Hepatocyte (in vitro differentiated cells): ENCODE measurements at regions not wholly inside any gene's neighbourhood (a gene's known extent, or its start where the extent isn't known, plus 50 kb on each side); places are given as distances from the start of the nearest gene placed in this dataset.

Source experiments
- DNase-seq: peaks from one replicate; pipeline ENCODE4 v3.0.0-alpha.2; 2016; ENCODE audit warnings: low spot score
- H2AFZ ChIP-seq: fragments of 200-600 bp; sonication (generic); 2 replicates; pipeline ENCODE4 v1.6.0; 2016; ENCODE audit warnings: antibody characterized with exemption, mild to moderate bottlenecking
- H3K27ac ChIP-seq: fragments of 200-600 bp; sonication (generic); 2 replicates; pipeline ENCODE4 v1.5.1; 2016; ENCODE audit warnings: mild to moderate bottlenecking
- H3K27me3 ChIP-seq: fragments of 200-600 bp; sonication (generic); 2 replicates; pipeline ENCODE4 v1.6.1; 2016
- H3K36me3 ChIP-seq: fragments of 200-600 bp; sonication (generic); replicated peaks from 2 replicates; pipeline ENCODE4 v1.5.1; 2016; ENCODE audit warnings: low read depth; ENCODE audit not compliant: insufficient read depth
- H3K4me1 ChIP-seq: fragments of 200-600 bp; sonication (generic); 2 replicates; pipeline ENCODE4 v1.5.1; 2016; ENCODE audit warnings: mild to moderate bottlenecking, moderate library complexity; ENCODE audit not compliant: insufficient read depth
- H3K4me2 ChIP-seq: fragments of 200-600 bp; sonication (generic); 2 replicates; pipeline ENCODE4 v1.6.0; 2016
- H3K4me3 ChIP-seq: fragments of 200-600 bp; sonication (generic); 2 replicates; pipeline ENCODE4 v1.5.1; 2016; ENCODE audit warnings: mild to moderate bottlenecking
- H3K79me2 ChIP-seq: fragments of 200-600 bp; sonication (generic); 2 replicates; pipeline ENCODE4 v1.6.0; 2017; ENCODE audit warnings: mild to moderate bottlenecking
- H3K9me2 ChIP-seq: fragments of 200-600 bp; sonication (generic); replicated peaks from 2 replicates; pipeline ENCODE4 v1.6.0; 2017; ENCODE audit warnings: mild to moderate bottlenecking; ENCODE audit not compliant: insufficient read depth
- H3K9me3 ChIP-seq: fragments of 200-600 bp; sonication (generic); 2 replicates; pipeline ENCODE4 v1.5.1; 2016; ENCODE audit warnings: low read depth, mild to moderate bottlenecking
- H4K20me1 ChIP-seq: fragments of 200-600 bp; sonication (generic); 2 replicates; pipeline ENCODE4 v1.6.0; 2016; ENCODE audit warnings: mild to moderate bottlenecking; ENCODE audit not compliant: insufficient read depth, poor library complexity, severe bottlenecking
- CTCF ChIP-seq: fragments of 200-600 bp; sonication (generic); IDR thresholded peaks from 2 replicates; pipeline ENCODE4 v1.5.1; 2016; ENCODE audit warnings: antibody characterized with exemption, mild to moderate bottlenecking; ENCODE audit not compliant: poor library complexity
- EZH2 ChIP-seq: fragments of 200-600 bp; sonication (generic); IDR thresholded peaks from 2 replicates; pipeline ENCODE4 v1.6.1; 2016; ENCODE audit warnings: antibody characterized with exemption, mild to moderate bottlenecking, borderline replicate concordance
- EZH2phosphoT487 ChIP-seq: fragments of 200-600 bp; sonication (generic); IDR thresholded peaks from one replicate; pipeline ENCODE4 v1.6.1; 2018; ENCODE audit warnings: antibody characterized with exemption, mild to moderate bottlenecking, low read depth, moderate library complexity; ENCODE audit not compliant: unreplicated experiment, severe bottlenecking
- WGBS: methylation state at CpG from one replicate; pipeline ENCODE4 v1.1.6; 2016; ENCODE audit warnings: low lambda C conversion rate; ENCODE audit errors: missing lambda C conversion rate; 5-methylcytosine and 5-hydroxymethylcytosine counted together

GRCh38 chr4:16294455-16294854 is 68.2 kb upstream of the TAPT1 start:
- Histone ChIP-seq H3K27me3 (no peaks in the 10 kb centered on the region), H3K9me2 (no peaks in the 10 kb centered on the region), H3K27ac (no peak overlapping the region), H3K36me3 (no peaks in the 10 kb centered on the region), H3K4me2 (no peak overlapping the region), H4K20me1 (no peaks in the 10 kb centered on the region), H3K79me2 (no peaks in the 10 kb centered on the region), H3K4me3 (no peak overlapping the region), H2AFZ (no peak overlapping the region), H3K4me1 (no peaks in the 10 kb centered on the region), H3K9me3 (no peaks in the 10 kb centered on the region)
- no peak for DNase-seq
- TF ChIP-seq CTCF (no peak), EZH2 (no peak), EZH2phosphoT487 (no peak)
- 83% methylated on average over 1 of the region's 1 CpG for WGBS

GRCh38 chr4:16293210-16293838 is 67.1 kb upstream of the TAPT1 start:
- H3K4me3 ChIP-seq, result no peak overlapping the region
- no peaks in the 10 kb centered on the region for H3K27me3 ChIP-seq
- H4K20me1 ChIP-seq, result no peaks in the 10 kb centered on the region
- H3K36me3 ChIP-seq, result no peaks in the 10 kb centered on the region
- TF ChIP-seq EZH2 (no peak), CTCF (no peak), EZH2phosphoT487 (no peak)
- 94% methylated on average over 2 of the region's 2 CpGs for WGBS
- no peak for DNase-seq
- no peaks in the 10 kb centered on the region for H3K9me3 ChIP-seq
- no peaks in the 10 kb centered on the region for H3K4me1 ChIP-seq
- H3K27ac ChIP-seq, result no peak overlapping the region
- no peaks in the 10 kb centered on the region for H3K79me2 ChIP-seq
- no peak overlapping the region for H3K4me2 ChIP-seq
- no peak overlapping the region for H2AFZ ChIP-seq
- H3K9me2 ChIP-seq, result no peaks in the 10 kb centered on the region

GRCh38 chr4:16292585-16292984 is 66.3 kb upstream of the TAPT1 start:
- Histone ChIP-seq H3K9me3 (no peaks in the 10 kb centered on the region), H3K4me1 (no peaks in the 10 kb centered on the region), H3K79me2 (no peaks in the 10 kb centered on the region), H2AFZ (no peak overlapping the region), H3K9me2 (no peaks in the 10 kb centered on the region), H3K4me2 (no peak overlapping the region), H3K36me3 (no peaks in the 10 kb centered on the region), H3K27ac (no peak overlapping the region), H3K27me3 (no peaks in the 10 kb centered on the region), H3K4me3 (no peak overlapping the region), H4K20me1 (no peaks in the 10 kb centered on the region)
- TF ChIP-seq CTCF (no peak), EZH2phosphoT487 (no peak), EZH2 (no peak)
- DNase-seq, result no peak
- 89% methylated on average over 7 of the region's 7 CpGs for WGBS
